ENCODE measurements at regions not wholly inside any gene's neighbourhood (a gene's known extent, or its start where the extent isn't known, plus 50 kb on each side); places are given as distances from the start of the nearest gene placed in this dataset.

GRCh38 chr1:118487932-118488331 is 302.9 kb upstream of the SPAG17 start:
- WGBS (ENCODE audit: low lambda C conversion rate), result 0% methylated on average over 2 of the region's 2 CpGs
- Histone ChIP-seq H4K20me1 (ENCODE audit: insufficient read depth) (no peaks in the 10 kb centered on the region), H3K4me1 (ENCODE audit: control insufficient read depth in 1 of 2, insufficient read depth in 2 of 2, low read depth in 1 of 2, low read length in 1 of 2) (no peaks in the 10 kb centered on the region), H3K9me3 (no peaks in the 10 kb centered on the region), H3K27ac (ENCODE audit: low read depth in 2 of 2, low read length in 1 of 2) (no peak overlapping the region), H3K9ac (no peak overlapping the region), H3K9me2 (no peaks in the 10 kb centered on the region), H3K4me3 (ENCODE audit: low read depth in 2 of 2, low read length in 1 of 2) (no peak overlapping the region), H3F3A (replicated peaks; ENCODE audit: insufficient read depth) (no peaks in the 10 kb centered on the region), H3K4me2 (no peak overlapping the region), H3K27me3 (ENCODE audit: insufficient read depth) (no peaks in the 10 kb centered on the region), H3K36me3 (replicated peaks in 1 of 2; ENCODE audit: control insufficient read depth in 1 of 2, insufficient read depth in 2 of 2, low read length in 1 of 2) (no peaks in the 10 kb centered on the region), H3K79me2 (ENCODE audit: insufficient read depth) (no peaks in the 10 kb centered on the region), H2AFZ (ENCODE audit: low read depth) (no peak overlapping the region)
- POLR2A ChIA-PET, result no interaction called here
- CTCF ChIA-PET, result no interaction called here
- TF ChIP-seq RCOR1 (IDR thresholded peaks at IDR 0.05; ENCODE audit: low read length) (no peak), GABPA (IDR thresholded peaks at IDR 0.05; ENCODE audit: low read depth) (no peak), NRF1 (IDR thresholded peaks at IDR 0.05; ENCODE audit: low read depth, low read length) (no peak)
- TF ChIP-seq, protein P1, sequence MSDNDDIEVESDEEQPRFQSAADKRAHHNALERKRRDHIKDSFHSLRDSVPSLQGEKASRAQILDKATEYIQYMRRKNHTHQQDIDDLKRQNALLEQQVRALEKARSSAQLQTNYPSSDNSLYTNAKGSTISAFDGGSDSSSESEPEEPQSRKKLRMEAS (IDR thresholded peaks at IDR 0.05; ENCODE audit: low read depth), result no peak
- DNase-seq, result no peak

DNA sequence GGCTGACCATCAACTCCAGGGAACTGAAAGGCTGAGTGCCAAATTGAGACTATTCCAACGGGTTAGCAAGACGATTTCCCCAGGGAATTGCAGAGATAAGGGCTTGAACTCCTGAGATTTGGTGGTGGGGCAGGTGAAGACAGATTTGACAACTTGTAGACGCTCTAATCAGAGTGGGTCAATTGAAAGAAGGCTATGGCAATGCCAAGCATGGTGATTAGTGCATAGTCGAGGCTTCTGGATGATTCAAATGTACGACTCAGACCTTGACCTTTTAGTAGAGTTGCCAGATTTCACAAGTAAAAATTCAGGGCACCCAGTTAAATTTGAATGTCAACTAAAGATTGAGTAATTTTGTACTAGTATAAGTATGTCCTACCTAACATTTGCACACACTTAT is 302.1 kb upstream of the SPAG17 start:
- no peak for DNase-seq
- Histone ChIP-seq H3K4me3 (ENCODE audit: low read depth in 2 of 2, low read length in 1 of 2) (no peak overlapping the region), H3K9me2 (no peaks in the 10 kb centered on the region), H3K4me1 (ENCODE audit: control insufficient read depth in 1 of 2, insufficient read depth in 2 of 2, low read depth in 1 of 2, low read length in 1 of 2) (no peaks in the 10 kb centered on the region), H3K79me2 (ENCODE audit: insufficient read depth) (no peaks in the 10 kb centered on the region), H4K20me1 (ENCODE audit: insufficient read depth) (no peaks in the 10 kb centered on the region), H3K9me3 (no peaks in the 10 kb centered on the region), H3K4me2 (no peak overlapping the region), H2AFZ (ENCODE audit: low read depth) (no peak overlapping the region), H3K27me3 (ENCODE audit: insufficient read depth) (no peaks in the 10 kb centered on the region), H3K27ac (ENCODE audit: low read depth in 2 of 2, low read length in 1 of 2) (no peak overlapping the region), H3K9ac (no peak overlapping the region), H3K36me3 (replicated peaks in 1 of 2; ENCODE audit: control insufficient read depth in 1 of 2, insufficient read depth in 2 of 2, low read length in 1 of 2) (no peaks in the 10 kb centered on the region), H3F3A (replicated peaks; ENCODE audit: insufficient read depth) (no peaks in the 10 kb centered on the region)
- CTCF ChIA-PET, result no interaction called here
- POLR2A ChIA-PET, result no interaction called here
- WGBS (ENCODE audit: low lambda C conversion rate), result 1% methylated on average over 5 of the region's 5 CpGs
- TF ChIP-seq TAF1 (IDR thresholded peaks at IDR 0.05; ENCODE audit: borderline replicate concordance, low read depth, low read length) (no peak), EP300 (IDR thresholded peaks at IDR 0.05; ENCODE audit: borderline replicate concordance in 1 of 2, low read depth in 1 of 2, low read length in 1 of 2) (no peak), PBX3 (IDR thresholded peaks at IDR 0.05) (no peak), NRF1 (IDR thresholded peaks at IDR 0.05; ENCODE audit: low read depth, low read length) (no peak), GABPA (IDR thresholded peaks at IDR 0.05; ENCODE audit: low read depth) (no peak), FOSL2 (IDR thresholded peaks at IDR 0.05; ENCODE audit: borderline replicate concordance, low read depth) (no peak), EZH2phosphoT487 (IDR thresholded peaks at IDR 0.05; ENCODE audit: borderline replicate concordance, low read depth) (no peak), TCF12 (IDR thresholded peaks at IDR 0.05) (no peak), RCOR1 (IDR thresholded peaks at IDR 0.05; ENCODE audit: low read length) (no peak), NFIC (IDR thresholded peaks at IDR 0.05; ENCODE audit: borderline replicate concordance) (no peak), CTCF (IDR thresholded peaks at IDR 0.05) (no peak), ZBTB33 (IDR thresholded peaks at IDR 0.05; ENCODE audit: borderline replicate concordance, low read depth) (no peak), RFX5 (IDR thresholded peaks at IDR 0.05; ENCODE audit: low read length) (no peak), YY1 (IDR thresholded peaks at IDR 0.05; ENCODE audit: low read depth) (no peak), FOXM1 (IDR thresholded peaks at IDR 0.05; ENCODE audit: low read depth) (no peak), FOXJ3 (CRISPR knock-in tag; IDR thresholded peaks at IDR 0.05) (no peak), ELF1 (IDR thresholded peaks at IDR 0.05) (no peak)
- TF ChIP-seq, protein P2, sequence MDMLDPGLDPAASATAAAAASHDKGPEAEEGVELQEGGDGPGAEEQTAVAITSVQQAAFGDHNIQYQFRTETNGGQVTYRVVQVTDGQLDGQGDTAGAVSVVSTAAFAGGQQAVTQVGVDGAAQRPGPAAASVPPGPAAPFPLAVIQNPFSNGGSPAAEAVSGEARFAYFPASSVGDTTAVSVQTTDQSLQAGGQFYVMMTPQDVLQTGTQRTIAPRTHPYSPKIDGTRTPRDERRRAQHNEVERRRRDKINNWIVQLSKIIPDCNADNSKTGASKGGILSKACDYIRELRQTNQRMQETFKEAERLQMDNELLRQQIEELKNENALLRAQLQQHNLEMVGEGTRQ (IDR thresholded peaks at IDR 0.05; ENCODE audit: borderline replicate concordance, low read depth, low read length), result no peak
- TF ChIP-seq, protein P1 (IDR thresholded peaks at IDR 0.05; ENCODE audit: low read depth), result no peak

Measured in SK-N-SH (cell line).